Neural cell (in vitro differentiated cells): ENCODE measurements at regions not wholly inside any gene's neighbourhood (a gene's known extent, or its start where the extent isn't known, plus 50 kb on each side); places are given as distances from the start of the nearest gene placed in this dataset.

ENCODE experiments used
- H2AFZ ChIP-seq: fragments of 200-600, 300-800 bp; sonication (generic), shearing (Covaris generic); 2 replicates; pipeline ENCODE4 v1.6.0; 2014; ENCODE audit warnings: low read depth, mild to moderate bottlenecking, antibody characterized with exemption, low read length, moderate library complexity
- H3F3A ChIP-seq: fragments of 200-600 bp; shearing (Covaris generic); 2 replicates; pipeline ENCODE4 v1.6.1; 2016; ENCODE audit warnings: mild to moderate bottlenecking, moderate library complexity, mixed read lengths, antibody characterized with exemption, low read length; ENCODE audit not compliant: insufficient read depth, poor library complexity, severe bottlenecking
- H3K27ac ChIP-seq: fragments of 200-600, 300-800 bp; sonication (generic), shearing (Covaris generic); 2 replicates; pipeline ENCODE4 v1.5.1; 2014; ENCODE audit warnings: mild to moderate bottlenecking, low read length, moderate library complexity
- H3K27me3 ChIP-seq: fragments of 300-800, 200-600 bp; sonication (generic), shearing (Covaris generic); 2 replicates; pipeline ENCODE4 v1.6.0; 2014; ENCODE audit warnings: mild to moderate bottlenecking, low read depth, low read length, moderate library complexity; ENCODE audit not compliant: insufficient read depth
- H3K36me3 ChIP-seq: fragments of 300-800, 200-600 bp; sonication (generic), shearing (Covaris generic); 2 replicates; pipeline ENCODE4 v1.5.1; 2014; ENCODE audit warnings: mild to moderate bottlenecking, antibody characterized with exemption, low read length, moderate library complexity; ENCODE audit not compliant: insufficient read depth
- H3K4me2 ChIP-seq: fragments of 300-800, 200-600 bp; sonication (generic), shearing (Covaris generic); 2 replicates; pipeline ENCODE4 v1.6.0; 2014; ENCODE audit warnings: mild to moderate bottlenecking, low read length
- H3K4me3 ChIP-seq: fragments of 300-800, 200-600 bp; sonication (generic), shearing (Covaris generic); 2 replicates; pipeline ENCODE4 v1.5.1; 2014; ENCODE audit warnings: mild to moderate bottlenecking, low read length, moderate library complexity
- H3K79me2 ChIP-seq: fragments of 200-600 bp; shearing (Covaris generic); replicated peaks from 2 replicates; pipeline ENCODE4 v1.6.0; 2014; ENCODE audit warnings: mild to moderate bottlenecking, low read length, moderate library complexity; ENCODE audit not compliant: insufficient read depth
- H3K9ac ChIP-seq: fragments of 300-800, 200-600 bp; sonication (generic), shearing (Covaris generic); 2 replicates; pipeline ENCODE4 v1.6.1; 2016; ENCODE audit warnings: mild to moderate bottlenecking, low read length, mixed read lengths
- H3K9me2 ChIP-seq: fragments of 200-600 bp; shearing (Covaris generic); 2 replicates; pipeline ENCODE4 v1.6.1; 2016; ENCODE audit warnings: mild to moderate bottlenecking, low read length, mixed read lengths; ENCODE audit not compliant: insufficient read depth
- H3K9me3 ChIP-seq: fragments of 200-600, 300-800 bp; sonication (generic), shearing (Covaris generic); 2 replicates; pipeline ENCODE4 v1.6.1; 2016; ENCODE audit warnings: mild to moderate bottlenecking, mixed run types, low read length, moderate library complexity, mixed read lengths
- H4K20me1 ChIP-seq: fragments of 200-600 bp; shearing (Covaris generic); 2 replicates; pipeline ENCODE4 v1.6.1; 2016; ENCODE audit warnings: mild to moderate bottlenecking, mixed run types; ENCODE audit not compliant: insufficient read depth
- CTCF ChIP-seq: fragments of 450-650 bp; IDR thresholded peaks from 2 replicates; pipeline ENCODE4 v1.5.1; 2014; ENCODE audit warnings: antibody characterized with exemption, mild to moderate bottlenecking, moderate library complexity; ENCODE audit not compliant: poor library complexity, severe bottlenecking
- EP300 ChIP-seq: fragments of 450-650 bp; conservative IDR thresholded peaks from 2 replicates; pipeline ENCODE4 v1.6.1; 2014; ENCODE audit warnings: antibody characterized with exemption, mild to moderate bottlenecking, moderate library complexity; ENCODE audit not compliant: poor library complexity, severe bottlenecking
- EZH2 ChIP-seq: fragments of 200-600, 300-800 bp; shearing (Covaris generic), sonication (generic); IDR thresholded peaks from 2 replicates; pipeline ENCODE4 v1.6.1; 2014; ENCODE audit warnings: antibody characterized with exemption, low read length, borderline replicate concordance, mild to moderate bottlenecking; ENCODE audit not compliant: insufficient read depth, poor library complexity, severe bottlenecking
- MXI1 ChIP-seq: fragments of 450-650 bp; conservative IDR thresholded peaks from 2 replicates; pipeline ENCODE4 v1.6.1; 2014; ENCODE audit warnings: antibody characterized with exemption, mild to moderate bottlenecking; ENCODE audit not compliant: poor library complexity, severe bottlenecking
- POLR2AphosphoS5 ChIP-seq: IDR thresholded peaks from 2 replicates; pipeline ENCODE4 v1.6.1; 2012
- RAD21 ChIP-seq: fragments of 450-650 bp; conservative IDR thresholded peaks from 2 replicates; pipeline ENCODE4 v1.6.1; 2014; ENCODE audit warnings: antibody characterized with exemption, mild to moderate bottlenecking, moderate library complexity
- REST ChIP-seq: IDR thresholded peaks from 2 replicates; pipeline ENCODE4 v1.6.1; 2012; ENCODE audit warnings: borderline replicate concordance
- SMC3 ChIP-seq: fragments of 450-650 bp; conservative IDR thresholded peaks from 2 replicates; pipeline ENCODE4 v1.6.1; 2014; ENCODE audit warnings: antibody characterized with exemption, mild to moderate bottlenecking, moderate library complexity; ENCODE audit not compliant: poor library complexity
- TAF1 ChIP-seq: IDR thresholded peaks from 2 replicates; pipeline ENCODE4 v1.6.1; 2012; ENCODE audit warnings: low read depth

GRCh38 chr9:13331320-13331719 lies 51.8 kb upstream of the MPDZ start:
- Histone ChIP-seq H3K27ac (no peak overlapping the region), H3K27me3 (no peaks in the 10 kb centered on the region), H4K20me1 (no peaks in the 10 kb centered on the region), H3K9ac (no peak overlapping the region), H3K4me2 (no peak overlapping the region), H2AFZ (no peak overlapping the region), H3K9me3 (no peaks in the 10 kb centered on the region), H3K79me2 (no peaks in the 10 kb centered on the region), H3K36me3 (no peaks in the 10 kb centered on the region), H3K4me3 (no peak overlapping the region), H3K9me2 (no peaks in the 10 kb centered on the region), H3F3A (no peaks in the 10 kb centered on the region)
- no peak for TF ChIP-seq MXI1
- no peak for TF ChIP-seq TAF1
- no peak for TF ChIP-seq EP300

GRCh38 chr9:13330396-13331004 lies 51.0 kb upstream of the MPDZ start:
- Histone ChIP-seq H3K27ac (no peak overlapping the region), H4K20me1 (no peaks in the 10 kb centered on the region), H3K9ac (no peak overlapping the region), H3K36me3 (no peaks in the 10 kb centered on the region), H3K4me3 (no peak overlapping the region), H3K9me2 (no peaks in the 10 kb centered on the region), H2AFZ (no peak overlapping the region), H3F3A (no peaks in the 10 kb centered on the region), H3K79me2 (no peaks in the 10 kb centered on the region), H3K4me2 (no peak overlapping the region), H3K9me3 (no peaks in the 10 kb centered on the region), H3K27me3 (no peaks in the 10 kb centered on the region)
- TF ChIP-seq RAD21 (no peak), SMC3 (no peak), MXI1 (no peak), EZH2 (no peak), EP300 (no peak), TAF1 (no peak), REST (no peak), POLR2AphosphoS5 (no peak), CTCF (no peak)
